DOHH2 (cell line): ENCODE measurements at regions not wholly inside any gene's neighbourhood (a gene's known extent, or its start where the extent isn't known, plus 50 kb on each side); places are given as distances from the start of the nearest gene placed in this dataset.

ENCODE experiments used
- EZH2phosphoT487 ChIP-seq: fragments of 200-600 bp; sonication (generic); IDR thresholded peaks from 2 replicates; pipeline ENCODE4 v1.6.1; 2017; ENCODE audit warnings: borderline replicate concordance, mild to moderate bottlenecking, antibody characterized with exemption, low read length, moderate library complexity, mixed read lengths
- TF ChIP-seq, protein P1 (sequence below): fragments of 200-600 bp; sonication (generic); IDR thresholded peaks from one replicate; pipeline ENCODE4 v1.5.1; 2014; ENCODE audit warnings: antibody characterized with exemption, mild to moderate bottlenecking, low read depth, low read length; ENCODE audit not compliant: poor library complexity, severe bottlenecking

DNA sequence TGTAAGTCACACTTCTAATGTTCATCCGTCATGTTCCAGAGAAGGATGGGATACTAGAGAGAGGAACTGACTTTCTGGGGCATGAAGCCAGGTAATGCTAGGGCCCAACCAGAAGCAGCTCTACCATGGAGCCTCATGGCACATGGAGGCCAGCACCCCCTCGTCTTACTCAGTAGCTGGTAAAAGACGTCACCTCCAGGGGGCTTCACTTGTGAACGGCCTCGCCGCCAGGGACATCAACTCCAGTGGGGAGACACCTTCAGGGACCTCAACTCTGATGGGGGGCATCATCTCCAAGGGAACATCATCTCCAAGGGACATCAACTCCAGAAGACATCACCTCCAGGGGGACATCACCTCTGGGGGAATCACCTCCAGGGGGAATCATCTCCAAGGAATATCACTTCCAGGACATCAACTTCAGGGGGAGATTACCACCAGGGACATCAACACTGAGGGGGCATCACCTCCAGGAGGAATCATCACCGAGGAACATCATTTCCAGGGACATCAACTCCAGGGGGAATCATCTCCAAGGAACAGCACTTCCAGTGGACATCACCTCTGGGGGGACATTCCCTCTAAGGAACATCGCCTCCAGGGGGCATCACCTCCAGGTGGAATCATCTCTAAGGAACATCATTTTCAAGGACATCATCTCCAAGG lies 168.4 kb downstream of the NDUFA10 start:
- TF ChIP-seq, protein P1, sequence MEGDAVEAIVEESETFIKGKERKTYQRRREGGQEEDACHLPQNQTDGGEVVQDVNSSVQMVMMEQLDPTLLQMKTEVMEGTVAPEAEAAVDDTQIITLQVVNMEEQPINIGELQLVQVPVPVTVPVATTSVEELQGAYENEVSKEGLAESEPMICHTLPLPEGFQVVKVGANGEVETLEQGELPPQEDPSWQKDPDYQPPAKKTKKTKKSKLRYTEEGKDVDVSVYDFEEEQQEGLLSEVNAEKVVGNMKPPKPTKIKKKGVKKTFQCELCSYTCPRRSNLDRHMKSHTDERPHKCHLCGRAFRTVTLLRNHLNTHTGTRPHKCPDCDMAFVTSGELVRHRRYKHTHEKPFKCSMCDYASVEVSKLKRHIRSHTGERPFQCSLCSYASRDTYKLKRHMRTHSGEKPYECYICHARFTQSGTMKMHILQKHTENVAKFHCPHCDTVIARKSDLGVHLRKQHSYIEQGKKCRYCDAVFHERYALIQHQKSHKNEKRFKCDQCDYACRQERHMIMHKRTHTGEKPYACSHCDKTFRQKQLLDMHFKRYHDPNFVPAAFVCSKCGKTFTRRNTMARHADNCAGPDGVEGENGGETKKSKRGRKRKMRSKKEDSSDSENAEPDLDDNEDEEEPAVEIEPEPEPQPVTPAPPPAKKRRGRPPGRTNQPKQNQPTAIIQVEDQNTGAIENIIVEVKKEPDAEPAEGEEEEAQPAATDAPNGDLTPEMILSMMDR = no peak
- TF ChIP-seq EZH2phosphoT487 = no peak
